HCT116 (cell line): ENCODE measurements at regions not wholly inside any gene's neighbourhood (a gene's known extent, or its start where the extent isn't known, plus 50 kb on each side); places are given as distances from the start of the nearest gene placed in this dataset.

ENCODE experiments used
- ATAC-seq: fragments of 200-7000 bp; cut with Tn5 transposase; 2 replicates; pipeline ENCODE4 v1.9.1; 2020; ENCODE audit warnings: mild to moderate bottlenecking, moderate library complexity
- BruUV-seq: library from RNA; stranded (reverse); fragments of 400-500 nt; replicated peaks from 2 replicates; lab custom pipeline; 2021; lab: Mats Ljungman, UMichigan
- CTCF ChIA-PET: fragments of 300-600 bp; sonication (Branson Sonifier 250); formaldehyde crosslinking; loops from one replicate; lab custom pipeline; 2021; ENCODE audit warnings: antibody characterized with exemption; lab: Charles Lee
- POLR2A ChIA-PET: fragments of 300-600, 350-600 bp; sonication (Branson Sonifier 250); formaldehyde crosslinking; loops from one replicate; lab custom pipeline; 2021; ENCODE audit warnings: antibody characterized with exemption; lab: Charles Lee
- RAD21 ChIA-PET, 2 experiments: fragments of 300-600 bp; sonication (Branson Sonifier 250); formaldehyde crosslinking; loops; one replicate each; lab custom pipeline; 2023; ENCODE audit warnings: low total read pairs in 2 of 2; ENCODE audit not compliant: uncharacterized antibody in 2 of 2, unreplicated experiment in 2 of 2, low non-redundant PET in 1 of 2; lab: Charles Lee
- DNase-seq: peaks from one replicate; pipeline ENCODE4 v3.0.0-alpha.2; 2010; ENCODE audit warnings: low read depth, low spot score
- H2AFZ ChIP-seq: fragments of 200-600 bp; shearing (Covaris generic), sonication (generic); 2 replicates; pipeline ENCODE4 v1.6.1; 2017; ENCODE audit warnings: low read depth, mixed run types, mixed read lengths, antibody characterized with exemption, low read length; ENCODE audit not compliant: poor library complexity, severe bottlenecking
- H3K27ac ChIP-seq: 2 replicates; pipeline ENCODE4 v1.5.1; 2012; ENCODE audit warnings: low read depth, low read length
- H3K27me3 ChIP-seq: fragments of 200-600 bp; sonication (generic); 2 replicates; pipeline ENCODE4 v1.6.1; 2016; ENCODE audit warnings: mixed run types, low read length, mixed read lengths; ENCODE audit not compliant: insufficient read depth
- H3K36me3 ChIP-seq, 2 experiments: fragments of 200-500 bp in 1 of 2; fragments of 200-600 bp in 1 of 2; sonication (Bioruptor generic) in 1 of 2; sonication (generic) in 1 of 2; 2 replicates each; pipeline versions ENCODE4 v1.5.1 to v1.6.1; 2014 to 2016; ENCODE audit warnings: low read length in 2 of 2, inconsistent platforms in 1 of 2, mixed read lengths in 1 of 2, mixed run types in 1 of 2; ENCODE audit not compliant: insufficient read depth in 2 of 2, control insufficient read depth in 1 of 2
- H3K4me1 ChIP-seq, 2 experiments: fragments of 200-600 bp in 1 of 2; sonication (generic) in 1 of 2; 2 replicates each; pipeline versions ENCODE4 v1.5.1 to v1.6.1; 2012 to 2017; ENCODE audit warnings: low read length in 2 of 2, inconsistent platforms in 1 of 2, mild to moderate bottlenecking in 1 of 2, mixed read lengths in 1 of 2, mixed run types in 1 of 2, moderate library complexity in 1 of 2; ENCODE audit not compliant: insufficient read depth in 2 of 2, control insufficient read depth in 1 of 2
- H3K4me2 ChIP-seq: fragments of 200-600 bp; sonication (generic); 2 replicates; pipeline ENCODE4 v1.6.1; 2017; ENCODE audit warnings: mixed run types, low read length, mixed read lengths
- H3K4me3 ChIP-seq, 2 experiments: fragments of 200-600 bp in 1 of 2; sonication (generic) in 1 of 2; replicated peaks in 1 of 2; 2 replicates each; pipeline ENCODE4 v1.5.1; 2011 to 2016; ENCODE audit warnings: low read length in 2 of 2, control low read depth in 1 of 2, low read depth in 1 of 2, mild to moderate bottlenecking in 1 of 2, mixed read lengths in 1 of 2, mixed run types in 1 of 2
- H3K79me2 ChIP-seq: fragments of 200-600 bp; sonication (generic); 2 replicates; pipeline ENCODE4 v1.6.1; 2017; ENCODE audit warnings: mild to moderate bottlenecking, mixed run types, low read length, moderate library complexity, mixed read lengths; ENCODE audit not compliant: insufficient read depth
- H3K9ac ChIP-seq: fragments of 200-600 bp; sonication (generic); 2 replicates; pipeline ENCODE4 v1.6.1; 2016; ENCODE audit warnings: low read length, mixed read lengths
- H3K9me2 ChIP-seq: fragments of 200-600 bp; sonication (generic), shearing (Covaris generic); 2 replicates; pipeline ENCODE4 v1.6.1; 2017; ENCODE audit warnings: mixed run types, mild to moderate bottlenecking, moderate library complexity; ENCODE audit not compliant: insufficient read depth
- H3K9me3 ChIP-seq, 2 experiments: fragments of 200-500 bp in 1 of 2; fragments of 200-600 bp in 1 of 2; sonication (Bioruptor generic) in 1 of 2; sonication (generic) in 1 of 2; 2 replicates each; pipeline ENCODE4 v1.6.1; 2014 to 2017; ENCODE audit warnings: low read length in 2 of 2, mixed read lengths in 2 of 2, inconsistent platforms in 1 of 2, low read depth in 1 of 2, mild to moderate bottlenecking in 1 of 2, mixed run types in 1 of 2, moderate library complexity in 1 of 2; ENCODE audit not compliant: control insufficient read depth in 1 of 2, insufficient read depth in 1 of 2
- H4K20me1 ChIP-seq: fragments of 200-600 bp; sonication (generic), shearing (Covaris generic); 2 replicates; pipeline ENCODE4 v1.6.1; 2017; ENCODE audit warnings: mixed run types, mild to moderate bottlenecking, moderate library complexity; ENCODE audit not compliant: insufficient read depth
- CEBPB ChIP-seq: IDR thresholded peaks from 2 replicates; pipeline ENCODE4 v1.6.1; 2012; ENCODE audit warnings: low read depth
- EGR1 ChIP-seq: IDR thresholded peaks from 2 replicates; pipeline ENCODE4 v1.6.1; 2012; ENCODE audit warnings: low read depth
- FOSL1 ChIP-seq: IDR thresholded peaks from 2 replicates; pipeline ENCODE4 v1.6.1; 2012; ENCODE audit warnings: low read depth
- JUND ChIP-seq: IDR thresholded peaks from 2 replicates; pipeline ENCODE4 v1.6.1; 2012
- POLR2AphosphoS5 ChIP-seq: IDR thresholded peaks from 2 replicates; pipeline ENCODE4 v1.6.1; 2011; ENCODE audit warnings: mild to moderate bottlenecking, low read depth, low read length, moderate library complexity
- RAD21 ChIP-seq: IDR thresholded peaks from 2 replicates; pipeline ENCODE4 v1.6.1; 2012; ENCODE audit warnings: low read depth, mild to moderate bottlenecking
- REST ChIP-seq: IDR thresholded peaks from 2 replicates; pipeline ENCODE4 v1.6.1; 2012; ENCODE audit warnings: low read depth
- SRF ChIP-seq: IDR thresholded peaks from 2 replicates; pipeline ENCODE4 v1.6.1; 2012; ENCODE audit warnings: low read depth
- TCF7L2 ChIP-seq: IDR thresholded peaks from 2 replicates; pipeline ENCODE4 v1.7.0; 2011; ENCODE audit warnings: borderline replicate concordance, inconsistent platforms; ENCODE audit not compliant: insufficient read depth, insufficient read length; ENCODE audit errors: extremely low read depth
- YY1 ChIP-seq: IDR thresholded peaks from 2 replicates; pipeline ENCODE4 v1.6.1; 2011; ENCODE audit warnings: low read length, low read depth, moderate library complexity, mild to moderate bottlenecking; ENCODE audit not compliant: insufficient replicate concordance; ENCODE audit errors: extremely low read depth
- ZBTB33 ChIP-seq: IDR thresholded peaks from 2 replicates; pipeline ENCODE4 v1.6.1; 2011; ENCODE audit warnings: mild to moderate bottlenecking, low read length, moderate library complexity; ENCODE audit not compliant: insufficient replicate concordance; ENCODE audit errors: extremely low read depth
- ZFX ChIP-seq: fragments of 450-650 bp; IDR thresholded peaks from 2 replicates; pipeline ENCODE4 v1.6.1; 2017
- ZNF274 ChIP-seq: fragments of 200-500 bp; sonication (Bioruptor generic); IDR thresholded peaks from 2 replicates; pipeline ENCODE4 v1.6.1; 2014; ENCODE audit warnings: mild to moderate bottlenecking, low read depth, low read length, inconsistent platforms
- intact Hi-C: fragments of 100-400 bp; cut with micrococcal nuclease; formaldehyde crosslinking; loops from 2 replicates; pipeline ENCODE4 v1.10.0; 2022
- TF ChIP-seq, protein P1 (sequence below): IDR thresholded peaks from 2 replicates; pipeline ENCODE4 v1.6.1; 2012
- TF ChIP-seq, protein P2 (sequence below): IDR thresholded peaks from 2 replicates; pipeline ENCODE4 v1.6.1; 2012

GRCh38 chr5:142400415-142400814 is 75.6 kb upstream of the SPRY4 start:
- H3K9me2 ChIP-seq = no peaks in the 10 kb centered on the region
- H3K9ac ChIP-seq = no peak overlapping the region
- no peak overlapping the region for H2AFZ ChIP-seq
- no peak for ATAC-seq
- no peak for TF ChIP-seq JUND
- TF ChIP-seq, protein P1, sequence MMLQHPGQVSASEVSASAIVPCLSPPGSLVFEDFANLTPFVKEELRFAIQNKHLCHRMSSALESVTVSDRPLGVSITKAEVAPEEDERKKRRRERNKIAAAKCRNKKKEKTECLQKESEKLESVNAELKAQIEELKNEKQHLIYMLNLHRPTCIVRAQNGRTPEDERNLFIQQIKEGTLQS = no peak
- TF ChIP-seq TCF7L2 = no peak
- TF ChIP-seq REST = no peak
- no peak for TF ChIP-seq ZFX
- TF ChIP-seq SRF = no peak
- TF ChIP-seq POLR2AphosphoS5 = no peak
- TF ChIP-seq ZBTB33 = no peak
- TF ChIP-seq RAD21 = no peak
- no peak for TF ChIP-seq CEBPB
- TF ChIP-seq YY1 = no peak
- no peak for TF ChIP-seq FOSL1
- TF ChIP-seq, protein P2, sequence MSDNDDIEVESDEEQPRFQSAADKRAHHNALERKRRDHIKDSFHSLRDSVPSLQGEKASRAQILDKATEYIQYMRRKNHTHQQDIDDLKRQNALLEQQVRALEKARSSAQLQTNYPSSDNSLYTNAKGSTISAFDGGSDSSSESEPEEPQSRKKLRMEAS = no peak
- no peak for TF ChIP-seq ZNF274
- TF ChIP-seq EGR1 = no peak
- H4K20me1 ChIP-seq = no peaks in the 10 kb centered on the region
- no peaks in the 10 kb centered on the region for H3K9me3 ChIP-seq
- H3K27ac ChIP-seq = no peak overlapping the region
- CTCF ChIA-PET = interaction anchor here (0.8 kb wide), 1 partner anchor 149 kb away, joined by 3 read pairs; no protein-coding TSS in a partner anchor
- no peak overlapping the region for H3K4me3 ChIP-seq
- POLR2A ChIA-PET = interaction anchor here (1.5 kb wide), 1 partner anchor 9 kb away, joined by 5 read pairs; no protein-coding TSS in a partner anchor
- H3K79me2 ChIP-seq = no peaks in the 10 kb centered on the region
- no peaks in the 10 kb centered on the region for H3K27me3 ChIP-seq
- no peaks in the 10 kb centered on the region for H3K36me3 ChIP-seq
- DNase-seq = no peak
- no TSS peak for BruUV-seq
- no peak overlapping the region for H3K4me2 ChIP-seq
- intact Hi-C loops = no loop called here
- RAD21 ChIA-PET = no interaction called here
- H3K4me1 ChIP-seq = peaks cover 21 to 26% of the 10 kb centered on the region in 2 experiments
